ENCODE measurements at regions not wholly inside any gene's neighbourhood (a gene's known extent, or its start where the extent isn't known, plus 50 kb on each side); places are given as distances from the start of the nearest gene placed in this dataset.

DNA sequence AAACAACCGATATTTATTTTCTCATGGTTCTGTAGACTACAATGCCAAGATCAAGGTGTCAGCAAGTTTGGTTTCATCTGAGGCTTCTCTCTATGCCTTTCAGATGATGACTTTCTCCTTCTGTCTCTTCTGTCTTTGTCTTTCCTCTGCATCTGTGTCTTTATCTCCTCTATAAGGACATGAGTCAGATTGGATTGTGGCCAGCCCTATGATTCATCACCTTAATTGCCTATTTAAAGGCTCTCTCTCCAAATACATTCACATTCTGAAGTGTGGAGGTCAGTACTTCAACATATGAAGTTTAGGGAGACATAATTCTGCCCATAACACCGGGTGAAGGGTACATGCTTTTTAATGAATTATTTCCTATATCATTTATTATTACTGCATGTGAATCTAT, 71.2 kb upstream of the CNTNAP5 start:
- no peaks in the 10 kb centered on the region for H3K27me3 ChIP-seq (replicated peaks; ENCODE audit: control insufficient read depth, insufficient read depth, low read length)
- BruUV-seq (replicated peaks) = no TSS peak
- no peaks in the 10 kb centered on the region for H3K4me1 ChIP-seq
- no peaks in the 10 kb centered on the region for H3K36me3 ChIP-seq (ENCODE audit: control insufficient read depth, insufficient read depth, low read length)
- no peak overlapping the region for H3K4me3 Mint-ChIP-seq (ENCODE audit: unreplicated experiment)
- no peaks in the 10 kb centered on the region for H3K9me3 Mint-ChIP-seq (ENCODE audit: unreplicated experiment)
- intact Hi-C loops (cut with micrococcal nuclease; ENCODE audit: unreplicated experiment) = no loop called here
- no peaks in the 10 kb centered on the region for H3K36me3 Mint-ChIP-seq (ENCODE audit: insufficient read depth, unreplicated experiment)
- H3K9me3 ChIP-seq = no peaks in the 10 kb centered on the region; the same call in 1 of the 2 replicates
- POLR2A ChIA-PET = no interaction called here
- CTCF ChIA-PET = no interaction called here
- DNase-seq = no peak
- no peak for TF ChIP-seq CTCF (IDR thresholded peaks at IDR 0.05; ENCODE audit: insufficient read depth in 1 of 2, low read depth in 1 of 2, low read length in 1 of 2, severe bottlenecking in 1 of 2, unreplicated experiment in 1 of 2)
- no peaks in the 10 kb centered on the region for H3K27me3 Mint-ChIP-seq (ENCODE audit: insufficient read depth, unreplicated experiment)
- no peaks in the 10 kb centered on the region for H3K4me1 Mint-ChIP-seq (ENCODE audit: low read depth, unreplicated experiment)
- H3K27ac Mint-ChIP-seq (ENCODE audit: unreplicated experiment) = no peak overlapping the region
- no peak overlapping the region for H3K4me3 ChIP-seq (ENCODE audit: low read depth, low read length)

DNA sequence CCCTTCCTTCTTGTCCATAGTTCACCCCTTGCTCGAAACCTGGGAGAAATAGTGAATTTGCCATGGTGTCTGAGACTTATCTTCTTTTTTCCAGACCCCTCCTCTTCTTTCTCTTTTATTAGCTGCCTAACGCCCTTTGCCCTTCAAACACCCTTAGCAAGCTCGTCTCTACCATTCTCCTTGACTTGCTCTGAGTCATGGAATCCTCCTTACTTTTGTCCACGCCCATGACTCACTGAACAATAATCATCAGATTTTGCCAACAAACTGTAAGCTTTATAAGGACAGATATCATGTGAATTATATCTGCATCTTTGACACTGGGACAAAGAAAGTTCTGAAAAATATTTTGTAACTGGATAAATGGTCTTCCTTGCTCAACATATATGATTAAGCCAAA, 67.1 kb upstream of the CNTNAP5 start:
- intact Hi-C loops (cut with micrococcal nuclease; ENCODE audit: unreplicated experiment) = no loop called here
- Histone ChIP-seq H3K4me1 (no peaks in the 10 kb centered on the region), H3K36me3 (ENCODE audit: control insufficient read depth, insufficient read depth, low read length) (no peaks in the 10 kb centered on the region), H3K27me3 (replicated peaks; ENCODE audit: control insufficient read depth, insufficient read depth, low read length) (no peaks in the 10 kb centered on the region), H3K9me3 (no peaks in the 10 kb centered on the region; the same call in 1 of the 2 replicates), H3K4me3 (ENCODE audit: low read depth, low read length) (no peak overlapping the region)
- no TSS peak for BruUV-seq (replicated peaks)
- Mint-ChIP-seq H3K27me3 (ENCODE audit: insufficient read depth, unreplicated experiment) (no peaks in the 10 kb centered on the region), H3K36me3 (ENCODE audit: insufficient read depth, unreplicated experiment) (no peaks in the 10 kb centered on the region), H3K4me1 (ENCODE audit: low read depth, unreplicated experiment) (no peaks in the 10 kb centered on the region), H3K9me3 (ENCODE audit: unreplicated experiment) (no peaks in the 10 kb centered on the region), H3K27ac (ENCODE audit: unreplicated experiment) (no peak overlapping the region), H3K4me3 (ENCODE audit: unreplicated experiment) (no peak overlapping the region)
- POLR2A ChIA-PET = no interaction called here
- no peak for DNase-seq
- CTCF ChIA-PET = no interaction called here
- no peak for TF ChIP-seq CTCF (IDR thresholded peaks at IDR 0.05; ENCODE audit: insufficient read depth in 1 of 2, low read depth in 1 of 2, low read length in 1 of 2, severe bottlenecking in 1 of 2, unreplicated experiment in 1 of 2)

GRCh38 chr2:123961576-123961975, 63.5 kb upstream of the CNTNAP5 start:
- intact Hi-C loops (cut with micrococcal nuclease; ENCODE audit: unreplicated experiment) = no loop called here
- no peak for TF ChIP-seq CTCF (IDR thresholded peaks at IDR 0.05; ENCODE audit: insufficient read depth in 1 of 2, low read depth in 1 of 2, low read length in 1 of 2, severe bottlenecking in 1 of 2, unreplicated experiment in 1 of 2)
- ChIA-PET CTCF (no interaction called here), POLR2A (no interaction called here)
- Histone ChIP-seq H3K9me3 (no peaks in the 10 kb centered on the region), H3K4me1 (no peaks in the 10 kb centered on the region), H3K4me3 (ENCODE audit: low read depth, low read length) (no peak overlapping the region), H3K27me3 (replicated peaks; ENCODE audit: control insufficient read depth, insufficient read depth, low read length) (no peaks in the 10 kb centered on the region), H3K36me3 (ENCODE audit: control insufficient read depth, insufficient read depth, low read length) (no peaks in the 10 kb centered on the region)
- no peak overlapping the region for H3K4me3 Mint-ChIP-seq (ENCODE audit: unreplicated experiment)
- no peaks in the 10 kb centered on the region for H3K36me3 Mint-ChIP-seq (ENCODE audit: insufficient read depth, unreplicated experiment)
- H3K9me3 Mint-ChIP-seq (ENCODE audit: unreplicated experiment) = no peaks in the 10 kb centered on the region
- H3K4me1 Mint-ChIP-seq (ENCODE audit: low read depth, unreplicated experiment) = no peaks in the 10 kb centered on the region
- H3K27ac Mint-ChIP-seq (ENCODE audit: unreplicated experiment) = no peak overlapping the region
- DNase-seq = no peak
- H3K27me3 Mint-ChIP-seq (ENCODE audit: insufficient read depth, unreplicated experiment) = no peaks in the 10 kb centered on the region
- no TSS peak for BruUV-seq (replicated peaks)

Measured in Caco-2 (cell line).